CD8-positive, alpha-beta memory T cell (primary cell): ENCODE measurements at regions not wholly inside any gene's neighbourhood (a gene's known extent, or its start where the extent isn't known, plus 50 kb on each side); places are given as distances from the start of the nearest gene placed in this dataset.

ENCODE experiments used
- CTCF ChIA-PET: fragments of 350-600 bp; sonication (Branson Sonifier 250); formaldehyde crosslinking; loops from one replicate; lab custom pipeline; 2021; ENCODE audit warnings: antibody characterized with exemption; lab: Charles Lee
- POLR2A ChIA-PET: fragments of 350-600 bp; sonication (Branson Sonifier 250); formaldehyde crosslinking; loops from one replicate; lab custom pipeline; 2021; ENCODE audit warnings: antibody characterized with exemption; lab: Charles Lee
- DNase-seq, 5 donors: peaks; one replicate each; pipeline versions ENCODE4 v3.0.0 to v3.0.0-alpha.2; 2020 to 2022; ENCODE audit warnings: mixed read lengths in 1 of 5
- H3K27ac ChIP-seq: one replicate; pipeline ENCODE4 v1.7.0; 2013; ENCODE audit warnings: low read depth, mild to moderate bottlenecking, low read length, moderate library complexity
- H3K27me3 ChIP-seq: 2 replicates; pipeline ENCODE4 v1.7.0; 2013; ENCODE audit warnings: low read length, mild to moderate bottlenecking; ENCODE audit not compliant: insufficient read depth, poor library complexity, severe bottlenecking
- H3K36me3 ChIP-seq: 2 replicates; pipeline ENCODE4 v1.7.0; 2013; ENCODE audit warnings: mild to moderate bottlenecking, low read length, moderate library complexity; ENCODE audit not compliant: insufficient read depth
- H3K4me1 ChIP-seq: 2 replicates; pipeline ENCODE4 v1.7.0; 2013; ENCODE audit warnings: mild to moderate bottlenecking, low read length, moderate library complexity; ENCODE audit not compliant: insufficient read depth
- H3K4me3 ChIP-seq: 2 replicates; pipeline ENCODE4 v1.7.0; 2013; ENCODE audit warnings: mild to moderate bottlenecking, low read length
- H3K9me3 ChIP-seq: 2 replicates; pipeline ENCODE4 v1.7.0; 2013; ENCODE audit warnings: mild to moderate bottlenecking, low read length
- H3K27ac Mint-ChIP-seq, 8 donors: one replicate each; pipeline ENCODE4 v1.8.0; 2020 to 2021; ENCODE audit warnings: mixed read lengths in 8 of 8, mild to moderate bottlenecking in 6 of 8, inconsistent platforms in 3 of 8, moderate library complexity in 3 of 8
- H3K27me3 Mint-ChIP-seq, 2 donors: one replicate each; pipeline ENCODE4 v1.8.0; 2020 to 2021; ENCODE audit warnings: mixed read lengths in 2 of 2, mild to moderate bottlenecking in 1 of 2, moderate library complexity in 1 of 2
- H3K36me3 Mint-ChIP-seq, 3 donors: one replicate each; pipeline ENCODE4 v1.8.0; 2020 to 2021; ENCODE audit warnings: mixed read lengths in 3 of 3, inconsistent platforms in 1 of 3, mild to moderate bottlenecking in 1 of 3
- H3K4me1 Mint-ChIP-seq, 3 donors: one replicate each; pipeline ENCODE4 v1.8.0; 2020 to 2021; ENCODE audit warnings: mixed read lengths in 3 of 3, inconsistent platforms in 1 of 3, mild to moderate bottlenecking in 1 of 3
- H3K4me3 Mint-ChIP-seq, 7 donors: one replicate each; pipeline ENCODE4 v1.8.0; 2020 to 2021; ENCODE audit warnings: mixed read lengths in 7 of 7, mild to moderate bottlenecking in 6 of 7, moderate library complexity in 4 of 7, inconsistent platforms in 2 of 7
- H3K9me3 Mint-ChIP-seq, 5 donors: one replicate each; pipeline ENCODE4 v1.8.0; 2020 to 2022; ENCODE audit warnings: mixed read lengths in 5 of 5, mild to moderate bottlenecking in 3 of 5, moderate library complexity in 2 of 5, inconsistent platforms in 1 of 5

- H3K4me1 ChIP-seq: no peaks in the 10 kb centered on the region
- Mint-ChIP-seq H3K4me3 (no peak overlapping the region), H3K4me1 (no peaks in the 10 kb centered on the region), H3K36me3 (no peaks in the 10 kb centered on the region), H3K9me3 (peaks cover 2 to 29% (median 12%) of the 10 kb centered on the region in 5 donors), H3K27me3 (no peaks in the 10 kb centered on the region), H3K27ac (no peak overlapping the region)
- no peaks in the 10 kb centered on the region for H3K36me3 ChIP-seq
- ChIA-PET CTCF (no interaction called here), POLR2A (no interaction called here)
- H3K4me3 ChIP-seq: no peak overlapping the region
- H3K27ac ChIP-seq: no peak overlapping the region
- no peak for DNase-seq
- H3K27me3 ChIP-seq: no peaks in the 10 kb centered on the region
- no peaks in the 10 kb centered on the region for H3K9me3 ChIP-seq
Measured at GRCh38 chr4:187357045-187357643, 633.5 kb upstream of the FAT1 start.

GRCh38 chr4:187357821-187358220 lies 634.2 kb upstream of the FAT1 start:
- Histone ChIP-seq H3K4me1 (no peaks in the 10 kb centered on the region), H3K4me3 (no peak overlapping the region), H3K27me3 (no peaks in the 10 kb centered on the region), H3K36me3 (no peaks in the 10 kb centered on the region), H3K9me3 (no peaks in the 10 kb centered on the region), H3K27ac (no peak overlapping the region)
- Mint-ChIP-seq H3K36me3 (no peaks in the 10 kb centered on the region), H3K27ac (no peak overlapping the region), H3K4me3 (no peak overlapping the region), H3K4me1 (no peaks in the 10 kb centered on the region), H3K27me3 (no peaks in the 10 kb centered on the region), H3K9me3 (peaks cover 2 to 25% (median 12%) of the 10 kb centered on the region in 5 donors)
- no peak for DNase-seq
- CTCF ChIA-PET: no interaction called here
- POLR2A ChIA-PET: no interaction called here

DNA sequence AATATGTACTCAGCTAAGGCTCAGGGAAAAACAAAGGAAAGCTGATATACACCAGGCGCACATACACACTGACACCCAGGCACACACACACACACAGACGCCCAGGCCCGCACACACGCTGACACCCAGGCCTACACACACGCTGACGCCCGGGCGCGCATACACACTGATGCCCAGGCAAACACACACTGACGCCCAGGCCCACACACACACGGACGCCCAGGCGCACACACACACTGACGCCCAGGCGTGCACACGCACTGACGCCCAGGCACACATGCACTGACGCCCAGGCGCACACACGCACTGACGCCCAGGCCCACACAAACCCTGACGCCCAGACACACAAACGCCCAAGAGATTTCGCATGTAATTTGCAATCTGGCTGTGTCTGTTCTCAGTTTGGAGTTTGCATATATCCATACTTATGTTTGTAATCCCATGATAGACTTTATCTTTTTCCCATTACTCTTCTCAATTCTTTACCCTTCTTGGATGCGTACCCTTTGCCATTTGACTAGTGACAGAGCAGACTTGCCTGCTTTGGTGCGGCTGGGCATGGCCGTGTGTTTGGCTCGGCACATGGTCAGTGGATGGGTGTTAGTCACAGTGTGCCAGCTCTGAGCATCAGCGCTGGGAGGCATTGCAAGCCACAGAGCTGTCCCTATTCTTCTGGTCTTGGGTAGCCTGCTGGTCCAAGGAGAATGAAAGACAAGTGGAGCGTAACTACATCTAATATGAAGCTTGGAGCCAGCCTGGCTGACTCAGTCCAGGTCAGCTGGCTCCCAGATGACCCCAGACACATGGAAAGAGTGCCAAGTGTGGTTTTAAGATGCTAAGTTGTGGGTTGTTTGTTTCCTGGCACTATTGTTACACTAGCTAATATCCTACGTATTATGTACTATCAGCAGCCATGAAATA lies 632.4 kb upstream of the ZFP42 start:
- Histone ChIP-seq H3K9me3 (no peaks in the 10 kb centered on the region), H3K27ac (no peak overlapping the region), H3K36me3 (no peaks in the 10 kb centered on the region), H3K4me1 (no peaks in the 10 kb centered on the region), H3K4me3 (no peak overlapping the region), H3K27me3 (no peaks in the 10 kb centered on the region)
- Mint-ChIP-seq H3K36me3 (no peaks in the 10 kb centered on the region), H3K27me3 (no peaks in the 10 kb centered on the region), H3K4me3 (no peak overlapping the region), H3K27ac (no peak overlapping the region), H3K9me3 (peaks cover 3 to 17% (median 13%) of the 10 kb centered on the region in 5 donors), H3K4me1 (no peaks in the 10 kb centered on the region)
- DNase-seq: no peak
- POLR2A ChIA-PET: no interaction called here
- CTCF ChIA-PET: no interaction called here

GRCh38 chr4:187364401-187364800 lies 631.2 kb upstream of the ZFP42 start:
- H3K4me3 Mint-ChIP-seq: no peak overlapping the region
- Histone ChIP-seq H3K27ac (no peak overlapping the region), H3K27me3 (no peaks in the 10 kb centered on the region), H3K4me1 (no peaks in the 10 kb centered on the region), H3K9me3 (no peaks in the 10 kb centered on the region), H3K4me3 (no peak overlapping the region), H3K36me3 (no peaks in the 10 kb centered on the region)
- no peaks in the 10 kb centered on the region for H3K27me3 Mint-ChIP-seq
- no peaks in the 10 kb centered on the region for H3K4me1 Mint-ChIP-seq
- ChIA-PET CTCF (no interaction called here), POLR2A (no interaction called here)
- H3K27ac Mint-ChIP-seq: no peak overlapping the region
- DNase-seq: no peak
- no peaks in the 10 kb centered on the region for H3K36me3 Mint-ChIP-seq
- peaks cover 6 to 17% (median 11%) of the 10 kb centered on the region in 5 donors for H3K9me3 Mint-ChIP-seq

DNA sequence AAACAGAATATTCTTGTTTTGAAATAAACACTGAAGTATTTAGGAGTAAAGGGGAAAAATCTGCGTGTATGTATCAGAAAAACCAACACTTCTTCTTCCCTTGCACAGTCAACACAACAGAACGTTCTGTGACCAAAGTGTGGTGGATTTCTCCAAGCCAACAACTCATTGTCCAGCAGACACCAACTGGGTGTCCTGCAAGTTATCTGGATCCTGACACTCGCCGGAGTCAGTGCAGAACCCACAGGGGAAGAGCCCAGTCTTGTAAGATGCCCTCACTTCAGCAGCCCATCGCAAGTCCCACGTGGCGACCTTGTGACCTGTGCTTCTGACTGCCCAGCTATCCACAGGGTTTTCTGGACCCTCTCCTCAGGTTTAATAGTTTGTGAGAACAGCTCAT lies 630.7 kb upstream of the ZFP42 start:
- no peak overlapping the region for H3K27ac Mint-ChIP-seq
- H3K27me3 ChIP-seq: no peaks in the 10 kb centered on the region
- POLR2A ChIA-PET: no interaction called here
- H3K4me3 ChIP-seq: no peak overlapping the region
- H3K4me1 Mint-ChIP-seq: no peaks in the 10 kb centered on the region
- DNase-seq: no peak
- no peak overlapping the region for H3K27ac ChIP-seq
- H3K27me3 Mint-ChIP-seq: no peaks in the 10 kb centered on the region
- CTCF ChIA-PET: no interaction called here
- H3K4me3 Mint-ChIP-seq: no peak overlapping the region
- H3K36me3 Mint-ChIP-seq: no peaks in the 10 kb centered on the region
- H3K9me3 ChIP-seq: no peaks in the 10 kb centered on the region
- no peaks in the 10 kb centered on the region for H3K4me1 ChIP-seq
- no peaks in the 10 kb centered on the region for H3K36me3 ChIP-seq
- peaks cover 6 to 17% (median 9%) of the 10 kb centered on the region in 5 donors for H3K9me3 Mint-ChIP-seq

DNA sequence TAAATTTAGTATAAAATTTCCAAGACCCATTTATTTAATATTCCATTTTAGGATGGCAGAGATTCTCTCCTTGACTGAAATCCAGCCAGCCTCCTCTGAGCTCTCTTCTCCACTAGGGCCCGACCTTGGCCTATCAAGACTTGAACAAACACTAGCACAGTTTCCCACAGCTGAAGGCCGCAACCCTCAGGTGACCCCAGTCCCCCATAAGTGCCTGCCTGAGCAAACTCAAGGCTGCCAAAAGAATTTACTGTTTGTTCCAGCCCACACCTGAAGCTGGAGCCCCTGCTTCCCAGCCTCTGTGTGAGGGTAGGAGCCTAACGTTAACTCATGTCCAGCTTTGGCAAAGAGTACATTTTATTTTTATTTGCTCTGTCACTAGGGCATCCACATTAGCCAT lies 629.0 kb upstream of the ZFP42 start:
- H3K4me3 ChIP-seq: no peak overlapping the region
- ChIA-PET POLR2A (no interaction called here), CTCF (no interaction called here)
- no peak overlapping the region for H3K27ac ChIP-seq
- peaks cover 6 to 16% (median 11%) of the 10 kb centered on the region in 5 donors for H3K9me3 Mint-ChIP-seq
- no peaks in the 10 kb centered on the region for H3K27me3 ChIP-seq
- H3K4me3 Mint-ChIP-seq: no peak overlapping the region
- no peaks in the 10 kb centered on the region for H3K4me1 Mint-ChIP-seq
- H3K36me3 ChIP-seq: no peaks in the 10 kb centered on the region
- H3K9me3 ChIP-seq: no peaks in the 10 kb centered on the region
- H3K27ac Mint-ChIP-seq: no peak overlapping the region
- H3K36me3 Mint-ChIP-seq: no peaks in the 10 kb centered on the region
- H3K4me1 ChIP-seq: no peaks in the 10 kb centered on the region
- DNase-seq: no peak
- no peaks in the 10 kb centered on the region for H3K27me3 Mint-ChIP-seq

- Mint-ChIP-seq H3K27me3 (no peaks in the 10 kb centered on the region), H3K27ac (no peak overlapping the region), H3K4me3 (no peak overlapping the region), H3K36me3 (no peaks in the 10 kb centered on the region), H3K9me3 (peaks cover 2 to 21% (median 16%) of the 10 kb centered on the region in 5 donors), H3K4me1 (no peaks in the 10 kb centered on the region)
- no peaks in the 10 kb centered on the region for H3K9me3 ChIP-seq
- H3K36me3 ChIP-seq: no peaks in the 10 kb centered on the region
- H3K27ac ChIP-seq: no peak overlapping the region
- POLR2A ChIA-PET: no interaction called here
- no peak overlapping the region for H3K4me3 ChIP-seq
- H3K4me1 ChIP-seq: no peaks in the 10 kb centered on the region
- H3K27me3 ChIP-seq: no peaks in the 10 kb centered on the region
- CTCF ChIA-PET: no interaction called here
- DNase-seq: no peak
Measured at GRCh38 chr4:187370918-187371317, 624.7 kb upstream of the ZFP42 start.

- H3K9me3 ChIP-seq: no peaks in the 10 kb centered on the region
- no peaks in the 10 kb centered on the region for H3K27me3 ChIP-seq
- DNase-seq: no peak
- Mint-ChIP-seq H3K9me3 (peaks cover 2 to 34% (median 18%) of the 10 kb centered on the region in 5 donors), H3K27ac (no peak overlapping the region), H3K36me3 (no peaks in the 10 kb centered on the region), H3K4me1 (no peaks in the 10 kb centered on the region), H3K4me3 (no peak overlapping the region), H3K27me3 (no peaks in the 10 kb centered on the region)
- H3K4me3 ChIP-seq: no peak overlapping the region
- CTCF ChIA-PET: no interaction called here
- POLR2A ChIA-PET: no interaction called here
- H3K4me1 ChIP-seq: no peaks in the 10 kb centered on the region
- no peak overlapping the region for H3K27ac ChIP-seq
- no peaks in the 10 kb centered on the region for H3K36me3 ChIP-seq
Measured at GRCh38 chr4:187378441-187378840, 617.1 kb upstream of the ZFP42 start.
